Esophagus squamous epithelium (tissue), 5 donors: ENCODE measurements at regions not wholly inside any gene's neighbourhood (a gene's known extent, or its start where the extent isn't known, plus 50 kb on each side); places are given as distances from the start of the nearest gene placed in this dataset.

Experiments
- DNase-seq: peaks from one replicate; lab custom pipeline; 2025; lab: John Stamatoyannopoulos, UW
- H3K27ac ChIP-seq, 4 donors: fragments of 200-600 bp; sonication (generic); one replicate each; pipeline ENCODE4 v1.5.1; 2016 to 2019; ENCODE audit warnings: mild to moderate bottlenecking in 1 of 4
- H3K27me3 ChIP-seq, 4 donors: fragments of 200-600 bp; sonication (generic); 1 replicate in 3 of 4; 2 replicates in 1 of 4; pipeline versions ENCODE4 v1.5.1 to v1.6.0; 2017 to 2021; ENCODE audit warnings: antibody characterized with exemption in 1 of 4
- H3K36me3 ChIP-seq, 3 donors: fragments of 200-600 bp; sonication (generic); one replicate each; pipeline ENCODE4 v1.5.1; 2016 to 2019
- H3K4me1 ChIP-seq, 3 donors: fragments of 200-600 bp; sonication (generic); one replicate each; pipeline ENCODE4 v1.5.1; 2017 to 2019
- H3K4me3 ChIP-seq, 4 donors: fragments of 200-600 bp; sonication (generic); 1 replicate in 3 of 4; 2 replicates in 1 of 4; pipeline ENCODE4 v1.5.1; 2016 to 2019; ENCODE audit warnings: mild to moderate bottlenecking in 2 of 4, moderate library complexity in 1 of 4
- H3K9me3 ChIP-seq, 3 donors: fragments of 200-600 bp; sonication (generic); one replicate each; pipeline ENCODE4 v1.5.1; 2016 to 2019
- CTCF ChIP-seq, 6 experiments: fragments of 450-650 bp in 4 of 6; fragments of 200-600 bp in 2 of 6; sonication (generic) in 2 of 6; IDR thresholded peaks; one replicate each; pipeline ENCODE4 v1.5.1; 2016 to 2019; ENCODE audit warnings: antibody characterized with exemption in 6 of 6, mild to moderate bottlenecking in 4 of 6, moderate library complexity in 4 of 6
- POLR2A ChIP-seq, 4 donors: fragments of 450-650 bp; IDR thresholded peaks; one replicate each; pipeline ENCODE4 v1.6.1; 2017; ENCODE audit warnings: antibody characterized with exemption in 4 of 4, mild to moderate bottlenecking in 4 of 4, moderate library complexity in 3 of 4
- WGBS, 2 donors: methylation state at CpG; one replicate each; pipeline ENCODE4 v1.1.5; 2018; 5-methylcytosine and 5-hydroxymethylcytosine counted together
- intact Hi-C: fragments of 100-400 bp; cut with DNase I; formaldehyde crosslinking; loops from one replicate; pipeline ENCODE4 v1.15.0; 2022
- donor health status: DM: yes; HTN: yes; CAD: no.

- Histone ChIP-seq H3K4me1 (peaks cover 0 to 16% (median 0%) of the 10 kb centered on the region in 3 donors), H3K9me3 (peaks cover 0 to 6% (median 5%) of the 10 kb centered on the region in 3 donors), H3K4me3 (no peak overlapping the region), H3K27me3 (no peaks in the 10 kb centered on the region), H3K36me3 (no peaks in the 10 kb centered on the region), H3K27ac (no peak overlapping the region)
- intact Hi-C loops = no loop called here
- DNase-seq = no peak
- 74 to 91% methylated on average over 5 of the region's 5 CpGs for WGBS, 2 donors
- TF ChIP-seq POLR2A (IDR thresholded peaks at IDR 0.05) (no peak), CTCF (IDR thresholded peaks at IDR 0.05) (no peak)
These were observed 61.6 kb upstream of the SORCS2 start for GRCh38 chr4:7130621-7131211.

DNA sequence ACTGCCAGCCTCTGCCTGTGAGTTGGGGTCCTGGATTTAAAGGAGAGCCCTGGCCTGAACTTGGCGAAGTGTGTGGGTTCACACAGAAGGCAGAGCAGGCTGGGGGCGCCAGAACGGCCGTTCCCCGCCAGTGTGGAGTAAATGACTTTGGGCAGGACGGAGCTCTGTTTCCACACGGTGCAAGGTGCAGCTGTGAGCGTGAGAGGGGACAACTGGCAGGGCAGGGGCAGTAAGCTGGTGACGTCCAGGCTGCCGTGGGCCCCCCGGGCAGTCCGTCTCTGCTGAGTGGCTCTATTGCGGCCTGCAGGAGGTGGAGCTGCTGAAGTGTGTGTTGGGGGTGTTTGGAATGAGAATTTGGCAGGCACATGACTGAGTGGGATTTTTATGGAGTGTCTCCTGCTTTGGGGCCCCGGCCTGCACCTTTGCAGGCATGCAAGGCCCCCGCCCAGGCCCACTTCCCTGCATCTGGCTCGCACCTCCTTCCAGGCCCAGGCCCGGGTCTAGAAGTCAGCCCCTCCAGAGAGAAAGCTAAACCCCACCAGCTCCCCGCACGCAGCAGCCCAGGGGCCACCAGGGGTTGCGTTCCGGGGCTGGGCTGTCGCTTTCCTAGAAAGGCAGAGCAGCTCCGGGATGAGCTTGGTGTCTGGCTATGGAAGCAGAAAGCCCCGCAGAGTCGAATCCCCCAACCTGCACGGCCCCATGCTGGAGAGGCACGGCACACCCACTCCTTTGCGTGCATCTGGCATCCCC is 62.2 kb upstream of the GRPEL1 start:
- Histone ChIP-seq H3K27me3 (no peaks in the 10 kb centered on the region), H3K4me1 (peaks cover 0 to 18% (median 3%) of the 10 kb centered on the region in 3 donors), H3K36me3 (no peaks in the 10 kb centered on the region), H3K4me3 (no peak overlapping the region), H3K27ac (no peak overlapping the region), H3K9me3 (peaks cover 0 to 6% (median 5%) of the 10 kb centered on the region in 3 donors)
- 89% methylated on average over 8 of the region's 28 CpGs; no CpG with 5 or more reads in 1 of the 2 donors for WGBS, 2 donors
- no peak for TF ChIP-seq POLR2A (IDR thresholded peaks at IDR 0.05)
- no peak for TF ChIP-seq CTCF (IDR thresholded peaks at IDR 0.05)
- intact Hi-C loops = no loop called here
- DNase-seq = no peak

- DNase-seq = no peak
- Histone ChIP-seq H3K4me3 (no peak overlapping the region), H3K27me3 (no peaks in the 10 kb centered on the region), H3K9me3 (peaks cover 0 to 6% (median 5%) of the 10 kb centered on the region in 3 donors), H3K27ac (no peak overlapping the region), H3K4me1 (peaks cover 0 to 24% (median 10%) of the 10 kb centered on the region in 3 donors), H3K36me3 (no peaks in the 10 kb centered on the region)
- intact Hi-C loops = no loop called here
- no peak for TF ChIP-seq CTCF (IDR thresholded peaks at IDR 0.05)
- TF ChIP-seq POLR2A (IDR thresholded peaks at IDR 0.05) = no peak
- WGBS, 2 donors = 86 to 87% methylated on average over 2 to 10 of the region's 12 CpGs
These were observed 60.8 kb upstream of the GRPEL1 start for GRCh38 chr4:7128644-7129043.

DNA sequence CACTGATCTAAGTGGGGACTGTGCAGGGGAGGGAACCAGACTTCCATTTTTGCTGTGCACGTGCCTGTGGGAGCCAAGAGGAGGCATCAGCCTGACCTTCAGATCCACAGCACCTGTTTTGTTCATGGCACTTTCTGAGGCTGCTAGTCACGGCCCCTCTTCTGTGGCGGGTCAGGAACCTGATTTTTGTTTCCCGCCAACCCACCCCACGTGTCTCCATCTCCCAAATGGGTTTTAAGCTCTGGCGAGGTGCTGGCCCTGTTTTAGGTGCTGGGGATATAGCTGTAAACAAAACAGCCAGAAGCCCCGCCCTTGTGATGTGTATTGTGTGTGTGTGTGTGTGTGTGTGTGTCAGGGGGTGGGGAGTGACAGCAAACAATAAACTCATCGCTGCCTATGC is 60.4 kb upstream of the GRPEL1 start:
- H3K4me1 ChIP-seq = peaks cover 0 to 24% (median 10%) of the 10 kb centered on the region in 3 donors
- no peaks in the 10 kb centered on the region for H3K36me3 ChIP-seq
- DNase-seq = no peak
- TF ChIP-seq CTCF (IDR thresholded peaks at IDR 0.05) (no peak), POLR2A (IDR thresholded peaks at IDR 0.05) (no peak)
- no peak overlapping the region for H3K27ac ChIP-seq
- H3K4me3 ChIP-seq = no peak overlapping the region
- peaks cover 0 to 5% (median 4%) of the 10 kb centered on the region in 3 donors for H3K9me3 ChIP-seq
- intact Hi-C loops = no loop called here
- 66% methylated on average over 8 of the region's 8 CpGs; no CpG with 5 or more reads in 1 of the 2 donors for WGBS, 2 donors
- H3K27me3 ChIP-seq = no peaks in the 10 kb centered on the region

DNA sequence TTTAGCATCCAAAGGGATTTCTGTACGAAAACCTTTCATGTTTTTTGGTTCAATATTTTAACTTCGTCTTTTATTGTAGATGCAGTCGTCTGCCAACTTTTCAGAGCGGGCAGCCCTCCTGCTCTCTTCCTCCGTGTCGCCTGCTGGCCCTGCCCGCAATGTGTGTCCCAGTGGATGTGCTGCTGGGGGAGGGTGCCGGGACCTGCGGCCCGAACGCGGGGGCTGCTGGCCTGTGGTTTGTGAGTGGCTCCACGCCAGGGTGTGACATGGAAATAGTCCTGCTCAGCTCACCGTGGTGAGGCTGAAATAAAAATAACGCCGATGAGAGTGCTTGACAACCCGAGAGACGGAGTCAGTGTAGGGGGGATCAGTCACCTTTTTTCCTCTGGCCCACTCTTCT is 59.7 kb upstream of the GRPEL1 start:
- H3K36me3 ChIP-seq = no peaks in the 10 kb centered on the region
- H3K4me1 ChIP-seq = peaks cover 0 to 24% (median 10%) of the 10 kb centered on the region in 3 donors
- intact Hi-C loops = no loop called here
- no peaks in the 10 kb centered on the region for H3K9me3 ChIP-seq
- H3K27ac ChIP-seq = no peak overlapping the region
- WGBS, 2 donors = 91 to 92% methylated on average over 9 to 10 of the region's 18 CpGs
- DNase-seq = no peak
- H3K4me3 ChIP-seq = no peak overlapping the region
- H3K27me3 ChIP-seq = no peaks in the 10 kb centered on the region
- no peak for TF ChIP-seq CTCF (IDR thresholded peaks at IDR 0.05)
- TF ChIP-seq POLR2A (IDR thresholded peaks at IDR 0.05) = no peak
